ENCODE measurements at regions not wholly inside any gene's neighbourhood (a gene's known extent, or its start where the extent isn't known, plus 50 kb on each side); places are given as distances from the start of the nearest gene placed in this dataset.

- ChIA-PET POLR2A (no interaction called here), CTCF (interaction anchor here (0.6 kb wide), 1 partner anchor 69 kb away, joined by 3 read pairs; no protein-coding TSS in a partner anchor)
- H3K4me3 ChIP-seq (ENCODE audit: low read depth, low read length): no peak overlapping the region
- Mint-ChIP-seq H3K4me1 (ENCODE audit: low read depth, unreplicated experiment) (no peaks in the 10 kb centered on the region), H3K9me3 (ENCODE audit: unreplicated experiment) (no peaks in the 10 kb centered on the region), H3K4me3 (ENCODE audit: unreplicated experiment) (no peak overlapping the region), H3K27me3 (ENCODE audit: insufficient read depth, unreplicated experiment) (no peaks in the 10 kb centered on the region), H3K36me3 (ENCODE audit: insufficient read depth, unreplicated experiment) (no peaks in the 10 kb centered on the region), H3K27ac (ENCODE audit: unreplicated experiment) (no peak overlapping the region)
- H3K27me3 ChIP-seq (replicated peaks; ENCODE audit: control insufficient read depth, insufficient read depth, low read length): no peaks in the 10 kb centered on the region
- no peaks in the 10 kb centered on the region for H3K4me1 ChIP-seq
- no peak for DNase-seq
- no TSS peak for BruUV-seq (replicated peaks)
- intact Hi-C loops (cut with micrococcal nuclease; ENCODE audit: unreplicated experiment): no loop called here
- no peaks in the 10 kb centered on the region for H3K36me3 ChIP-seq (ENCODE audit: control insufficient read depth, insufficient read depth, low read length)
- no peaks in the 10 kb centered on the region for H3K9me3 ChIP-seq
- TF ChIP-seq CTCF (IDR thresholded peaks at IDR 0.05; ENCODE audit: insufficient read depth in 1 of 2, low read depth in 1 of 2, low read length in 1 of 2, severe bottlenecking in 1 of 2, unreplicated experiment in 1 of 2): no peak
Observed at GRCh38 chr10:8913720-8914119, 859.2 kb downstream of the GATA3 start.

GRCh38 chr10:8919280-8919679, 864.8 kb downstream of the GATA3 start:
- CTCF ChIA-PET: no interaction called here
- Mint-ChIP-seq H3K4me1 (ENCODE audit: low read depth, unreplicated experiment) (no peaks in the 10 kb centered on the region), H3K9me3 (ENCODE audit: unreplicated experiment) (no peaks in the 10 kb centered on the region), H3K27ac (ENCODE audit: unreplicated experiment) (no peak overlapping the region), H3K4me3 (ENCODE audit: unreplicated experiment) (no peak overlapping the region), H3K36me3 (ENCODE audit: insufficient read depth, unreplicated experiment) (no peaks in the 10 kb centered on the region), H3K27me3 (ENCODE audit: insufficient read depth, unreplicated experiment) (no peaks in the 10 kb centered on the region)
- Histone ChIP-seq H3K9me3 (no peaks in the 10 kb centered on the region), H3K36me3 (ENCODE audit: control insufficient read depth, insufficient read depth, low read length) (no peaks in the 10 kb centered on the region), H3K4me1 (no peaks in the 10 kb centered on the region), H3K4me3 (ENCODE audit: low read depth, low read length) (no peak overlapping the region), H3K27me3 (replicated peaks; ENCODE audit: control insufficient read depth, insufficient read depth, low read length) (no peaks in the 10 kb centered on the region)
- no peak for DNase-seq
- POLR2A ChIA-PET: no interaction called here
- no peak for TF ChIP-seq CTCF (IDR thresholded peaks at IDR 0.05; ENCODE audit: insufficient read depth in 1 of 2, low read depth in 1 of 2, low read length in 1 of 2, severe bottlenecking in 1 of 2, unreplicated experiment in 1 of 2)
- intact Hi-C loops (cut with micrococcal nuclease; ENCODE audit: unreplicated experiment): no loop called here
- no TSS peak for BruUV-seq (replicated peaks)

- Mint-ChIP-seq H3K36me3 (ENCODE audit: insufficient read depth, unreplicated experiment) (no peaks in the 10 kb centered on the region), H3K27me3 (ENCODE audit: insufficient read depth, unreplicated experiment) (no peaks in the 10 kb centered on the region), H3K9me3 (ENCODE audit: unreplicated experiment) (peaks cover 10% of the 10 kb centered on the region), H3K4me1 (ENCODE audit: low read depth, unreplicated experiment) (no peaks in the 10 kb centered on the region), H3K4me3 (ENCODE audit: unreplicated experiment) (no peak overlapping the region), H3K27ac (ENCODE audit: unreplicated experiment) (no peak overlapping the region)
- BruUV-seq (replicated peaks): no TSS peak
- CTCF ChIA-PET: no interaction called here
- no peaks in the 10 kb centered on the region for H3K4me1 ChIP-seq
- H3K4me3 ChIP-seq (ENCODE audit: low read depth, low read length): no peak overlapping the region
- no peaks in the 10 kb centered on the region for H3K27me3 ChIP-seq (replicated peaks; ENCODE audit: control insufficient read depth, insufficient read depth, low read length)
- POLR2A ChIA-PET: no interaction called here
- DNase-seq: no peak
- no peak for TF ChIP-seq CTCF (IDR thresholded peaks at IDR 0.05; ENCODE audit: insufficient read depth in 1 of 2, low read depth in 1 of 2, low read length in 1 of 2, severe bottlenecking in 1 of 2, unreplicated experiment in 1 of 2)
- H3K9me3 ChIP-seq: no peaks in the 10 kb centered on the region
- intact Hi-C loops (cut with micrococcal nuclease; ENCODE audit: unreplicated experiment): no loop called here
- no peaks in the 10 kb centered on the region for H3K36me3 ChIP-seq (ENCODE audit: control insufficient read depth, insufficient read depth, low read length)
Observed at GRCh38 chr10:8921568-8921967, 867.1 kb downstream of the GATA3 start.
